Hematopoietic multipotent progenitor cell treated with erythropoietin and hydrocortisone succinate and interleukin-3 and kit ligand, for 15 days (in vitro differentiated cells): ENCODE measurements at regions not wholly inside any gene's neighbourhood (a gene's known extent, or its start where the extent isn't known, plus 50 kb on each side); places are given as distances from the start of the nearest gene placed in this dataset.
A peak's percentile ranks its signal among the peaks of the same experiment; 100 is the strongest.
"Not testable (repeated sequence)": the region's sequence is repeated elsewhere in the genome, so short reads cannot be mapped to it uniquely, and the experiment has no call there.

ENCODE experiments used
- DNase-seq: peaks from one replicate; pipeline ENCODE4 v3.0.0-alpha.2; 2015; ENCODE audit warnings: low spot score

DNA sequence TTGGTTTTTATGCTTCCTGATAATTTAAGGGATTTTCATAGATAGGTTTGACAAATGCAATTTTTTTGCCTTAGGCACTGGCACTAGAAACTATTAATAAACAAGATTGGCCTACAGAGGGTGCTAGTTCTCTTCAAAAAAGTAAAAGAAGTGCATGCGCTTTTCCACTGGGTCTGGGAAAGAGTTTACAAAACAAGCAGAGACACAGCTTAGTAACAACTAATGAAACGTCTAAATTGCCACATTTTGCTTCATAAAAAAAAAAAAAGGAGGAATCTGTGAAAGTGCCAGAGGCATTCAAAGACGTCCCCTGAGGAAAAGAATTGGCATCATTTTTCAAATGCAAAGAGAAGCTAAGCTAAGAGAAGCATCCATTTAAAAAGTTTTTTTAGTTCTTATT is 58.3 kb upstream of the EEA1 start:
- DNase-seq, result peak; percentile 64

DNA sequence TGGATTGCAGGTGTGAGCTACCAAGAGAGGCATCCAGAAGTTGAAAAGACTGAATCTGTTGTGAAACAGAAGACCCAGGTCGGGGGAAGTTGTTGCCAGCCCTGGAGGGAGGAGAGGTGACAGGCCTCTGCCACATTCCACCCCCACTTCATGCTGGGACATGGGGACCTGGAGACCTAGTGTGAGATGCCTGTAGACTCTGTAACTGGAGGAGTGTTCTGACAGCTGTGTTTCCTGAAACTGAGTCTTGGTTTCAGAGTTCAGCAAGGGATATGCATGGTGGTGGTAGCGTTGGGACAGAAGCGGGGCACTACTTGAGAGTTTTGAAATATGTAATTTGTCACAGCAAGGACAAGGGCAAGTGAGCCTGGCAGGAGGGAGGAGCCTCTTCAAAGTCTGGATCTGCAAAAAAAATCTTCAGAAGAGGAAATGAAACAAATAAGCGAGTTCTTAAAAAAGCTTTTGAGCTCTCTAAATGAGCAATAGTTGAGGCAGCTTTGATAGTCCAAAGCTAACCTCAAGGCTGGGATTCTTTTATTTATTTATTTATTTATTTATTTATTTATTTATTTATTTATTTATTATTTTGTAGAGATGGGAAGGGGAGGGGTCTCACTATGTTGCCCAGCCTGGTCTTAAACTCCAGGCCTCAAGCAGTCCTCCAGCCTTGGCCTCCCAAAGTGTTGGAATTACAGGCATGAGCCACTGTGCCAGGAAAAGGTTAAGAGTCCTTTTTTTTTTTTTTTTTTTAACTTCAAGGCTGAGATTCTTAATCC is 58.9 kb upstream of the EEA1 start:
- DNase-seq, result no peak

DNA sequence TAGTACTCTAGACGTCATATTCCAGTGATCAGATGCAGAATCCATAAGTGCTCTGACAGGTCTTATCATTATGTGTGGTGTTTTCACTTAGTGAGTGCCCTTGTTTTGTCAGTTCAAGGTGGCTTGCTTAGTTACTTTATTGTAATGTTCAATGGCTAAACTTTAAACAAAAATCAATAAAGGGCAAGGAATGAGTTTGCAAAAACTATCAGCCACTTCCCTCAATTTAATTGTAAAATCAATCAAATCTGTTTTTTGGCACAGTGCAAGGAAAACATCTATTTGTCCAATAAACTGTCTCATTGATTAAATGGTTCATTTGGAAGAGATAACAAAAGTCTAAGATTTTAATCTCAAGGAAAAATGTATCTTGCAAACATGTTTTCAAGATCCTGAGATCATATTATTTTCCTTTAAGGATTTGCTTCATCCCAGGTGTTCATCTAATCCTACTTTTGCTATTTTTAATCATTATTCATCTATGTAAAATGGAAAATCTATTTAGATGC is 59.6 kb upstream of the EEA1 start:
- no peak for DNase-seq

DNA sequence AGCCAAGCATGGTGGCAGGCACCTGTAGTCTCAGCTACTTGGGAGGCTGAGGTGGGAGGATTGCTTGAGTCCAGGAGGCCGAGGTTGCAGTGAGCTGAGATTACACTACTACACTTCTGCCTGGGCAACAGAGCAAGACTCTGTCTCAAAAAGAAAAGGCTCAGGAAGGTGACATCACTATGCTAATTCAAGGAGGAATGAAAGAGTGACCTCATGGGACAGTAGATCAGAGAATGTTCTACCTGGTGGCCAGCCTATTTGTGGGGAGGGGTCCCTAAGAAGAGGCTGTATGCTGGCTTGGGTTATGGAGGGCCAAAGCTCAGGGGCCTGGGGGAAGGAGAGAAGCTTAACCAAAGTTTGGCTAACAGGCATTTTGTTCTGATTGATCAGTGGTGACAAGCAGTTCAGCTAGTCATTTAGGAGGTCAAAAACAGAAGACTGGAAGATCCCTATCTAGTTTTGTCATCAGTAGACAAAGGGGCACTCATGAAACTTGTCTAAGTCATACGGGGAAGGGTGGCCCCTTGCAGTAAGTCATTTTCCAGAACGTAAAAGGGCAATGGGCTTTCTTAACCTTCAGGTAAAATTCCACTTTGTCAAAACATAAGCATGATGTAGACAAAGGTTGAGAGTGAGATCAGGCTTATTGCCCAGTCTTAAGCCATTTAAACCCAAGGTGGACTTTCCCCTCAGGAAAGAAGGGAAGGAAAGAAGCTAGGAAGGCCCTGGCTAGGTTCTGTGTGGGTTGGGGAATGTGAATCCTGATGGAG is 60.8 kb upstream of the EEA1 start:
- no peak for DNase-seq

DNA sequence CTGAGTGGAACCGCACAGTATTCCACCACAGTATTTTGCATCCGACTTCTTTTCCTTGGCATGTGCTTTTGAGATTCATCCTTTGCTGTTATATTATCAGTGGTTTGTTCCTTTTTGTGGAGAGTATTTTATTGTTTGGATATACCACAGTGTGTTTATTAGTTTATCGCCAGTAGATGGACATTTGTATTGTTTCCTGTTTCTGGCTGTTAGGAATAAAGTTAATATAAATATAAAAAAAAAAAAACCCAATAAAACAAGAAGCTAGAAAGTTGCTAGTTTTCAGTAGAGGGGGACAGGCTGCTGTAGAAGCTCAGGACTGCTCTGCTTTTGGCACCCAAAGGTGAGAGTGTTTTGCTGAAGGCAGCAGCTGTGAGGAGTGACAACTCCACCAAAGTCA is 62.0 kb upstream of the EEA1 start:
- no peak for DNase-seq

DNA sequence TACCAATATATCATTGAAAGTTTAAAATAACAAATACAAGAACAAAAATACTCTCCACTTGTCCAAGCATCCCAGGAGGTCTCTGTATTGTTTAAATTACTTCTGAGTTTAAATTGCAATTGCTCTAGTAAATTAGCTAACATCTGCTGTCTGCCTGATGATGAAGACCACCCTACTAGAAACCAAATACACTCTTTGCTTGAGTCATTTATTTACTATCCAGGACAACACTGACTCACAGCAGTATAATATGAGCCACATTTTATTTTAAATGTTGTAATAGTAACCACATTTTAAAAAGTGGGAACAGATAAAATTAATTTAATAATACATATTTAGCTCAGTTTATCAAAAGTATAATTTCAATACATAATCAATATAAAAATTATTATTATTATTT is 62.9 kb upstream of the EEA1 start:
- no peak for DNase-seq

DNA sequence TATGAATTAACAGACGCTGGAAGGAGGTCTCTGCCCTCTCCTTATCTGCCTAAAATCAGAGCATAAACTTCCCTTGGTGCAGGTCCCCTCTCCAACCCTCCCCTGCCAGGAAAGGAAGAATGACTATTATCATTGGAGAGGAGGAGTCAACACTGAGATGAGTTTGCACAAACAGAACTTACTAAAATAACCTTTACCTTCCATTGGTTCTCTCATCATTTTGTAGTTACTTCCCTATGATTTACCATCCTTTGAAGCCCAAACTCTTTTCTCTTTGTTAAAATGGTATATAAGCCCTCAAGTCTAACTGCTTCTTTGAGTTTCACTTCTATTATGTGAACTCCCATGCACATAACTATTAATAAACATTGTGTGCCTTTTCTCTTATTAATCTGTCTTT is 64.2 kb upstream of the EEA1 start:
- no peak for DNase-seq

DNA sequence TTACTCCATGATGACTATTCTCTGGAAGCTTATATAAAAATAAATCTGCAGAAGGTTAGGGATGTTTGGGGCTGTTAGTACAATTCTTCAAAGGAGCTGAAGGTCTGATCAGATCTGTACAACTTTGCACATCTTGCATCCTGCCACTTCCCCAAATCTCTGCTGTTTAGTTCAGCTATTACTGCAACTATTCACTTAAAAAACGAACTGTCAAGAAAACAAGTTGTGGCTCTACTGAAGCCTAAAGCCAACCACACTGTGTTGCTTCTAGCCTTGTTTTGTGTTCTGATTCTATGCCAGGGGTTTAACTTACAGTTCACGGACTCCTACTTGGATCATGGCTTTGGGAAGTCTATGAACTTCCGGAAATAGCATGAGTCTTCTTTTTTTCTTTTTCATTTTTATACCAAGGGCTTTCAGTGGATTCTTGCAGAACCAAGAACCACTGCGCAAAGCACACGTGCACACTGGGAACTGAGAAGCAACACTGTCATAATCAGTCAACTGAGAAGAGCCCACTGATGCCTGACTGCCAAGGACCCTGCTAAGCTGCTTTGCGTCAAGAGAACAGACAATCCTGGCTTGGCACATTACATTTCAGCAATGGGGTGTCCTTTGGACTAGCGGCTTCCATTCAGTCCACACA is 66.3 kb upstream of the EEA1 start:
- no peak for DNase-seq

DNA sequence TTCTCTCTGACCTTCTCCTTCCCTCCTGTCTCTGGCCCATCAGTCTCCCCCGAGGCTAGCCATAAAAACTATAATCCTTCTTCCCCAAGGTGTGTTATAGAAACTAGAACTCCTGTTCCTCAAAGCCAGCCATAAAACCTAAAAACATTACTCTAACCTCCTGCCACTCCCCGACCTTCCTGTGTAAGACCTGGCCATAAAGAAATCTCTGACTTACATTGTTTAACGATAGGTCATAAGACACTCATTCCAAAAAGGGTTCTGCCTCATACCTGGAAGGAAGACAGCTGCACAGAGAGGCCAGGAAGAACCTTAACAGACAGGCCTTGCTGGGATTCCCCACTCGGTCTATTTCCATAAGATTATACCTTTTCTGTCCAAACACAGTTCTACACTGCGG is 70.9 kb upstream of the EEA1 start:
- DNase-seq, result no peak

DNA sequence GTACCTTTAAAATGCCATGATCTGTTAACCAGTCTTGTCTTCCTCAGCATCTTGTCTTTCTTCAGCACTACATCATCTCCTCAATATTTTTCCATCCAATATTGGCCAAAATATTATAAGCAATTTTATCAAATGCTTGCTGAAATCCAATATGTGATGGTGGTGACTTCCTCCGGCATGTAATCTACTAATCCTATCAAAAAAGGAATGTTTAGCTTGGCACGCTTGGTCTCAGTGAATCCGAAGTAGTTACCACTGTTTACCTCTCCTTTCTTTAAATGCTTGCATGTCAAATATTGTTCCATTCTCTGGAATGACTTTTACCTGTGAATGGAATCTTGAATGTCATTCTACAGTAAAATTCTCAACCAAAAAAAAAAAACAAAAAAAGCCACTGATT is 72.3 kb upstream of the EEA1 start:
- no peak for DNase-seq

DNA sequence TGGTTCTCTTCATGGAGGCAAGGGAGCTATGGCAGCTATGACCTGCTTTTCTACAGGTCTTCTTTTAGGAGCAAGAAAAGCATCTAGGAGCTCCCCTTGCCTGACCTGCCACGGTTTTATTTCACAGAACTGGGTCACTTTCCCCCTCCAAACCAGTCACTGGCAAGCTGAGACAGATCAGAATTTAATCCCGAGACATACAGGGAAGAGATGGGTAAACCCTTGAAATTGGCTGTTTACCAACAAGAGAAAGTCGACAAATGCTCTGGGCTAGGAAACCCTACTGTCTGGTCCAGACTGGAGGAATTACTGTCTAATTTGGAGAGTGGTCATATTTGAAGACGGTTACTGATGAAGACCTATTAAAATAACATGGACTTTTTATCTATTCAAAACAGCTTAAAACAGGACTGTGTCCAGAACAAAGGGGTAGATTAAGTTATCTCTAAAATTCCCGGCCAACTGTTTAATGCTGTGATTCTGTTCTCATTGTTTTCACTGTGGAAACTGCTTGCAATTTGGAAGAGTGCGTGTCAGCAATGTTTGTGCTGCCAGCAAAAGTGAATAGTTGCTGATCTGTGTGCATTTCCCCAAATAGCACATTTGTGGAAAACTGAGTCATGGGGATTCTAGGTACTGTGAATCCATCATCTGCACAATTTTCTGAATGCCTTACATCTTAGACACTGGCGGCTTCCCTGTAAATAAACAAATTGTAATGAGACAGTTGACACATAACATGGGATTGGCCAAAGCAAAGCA is 73.4 kb upstream of the EEA1 start:
- no peak for DNase-seq

DNA sequence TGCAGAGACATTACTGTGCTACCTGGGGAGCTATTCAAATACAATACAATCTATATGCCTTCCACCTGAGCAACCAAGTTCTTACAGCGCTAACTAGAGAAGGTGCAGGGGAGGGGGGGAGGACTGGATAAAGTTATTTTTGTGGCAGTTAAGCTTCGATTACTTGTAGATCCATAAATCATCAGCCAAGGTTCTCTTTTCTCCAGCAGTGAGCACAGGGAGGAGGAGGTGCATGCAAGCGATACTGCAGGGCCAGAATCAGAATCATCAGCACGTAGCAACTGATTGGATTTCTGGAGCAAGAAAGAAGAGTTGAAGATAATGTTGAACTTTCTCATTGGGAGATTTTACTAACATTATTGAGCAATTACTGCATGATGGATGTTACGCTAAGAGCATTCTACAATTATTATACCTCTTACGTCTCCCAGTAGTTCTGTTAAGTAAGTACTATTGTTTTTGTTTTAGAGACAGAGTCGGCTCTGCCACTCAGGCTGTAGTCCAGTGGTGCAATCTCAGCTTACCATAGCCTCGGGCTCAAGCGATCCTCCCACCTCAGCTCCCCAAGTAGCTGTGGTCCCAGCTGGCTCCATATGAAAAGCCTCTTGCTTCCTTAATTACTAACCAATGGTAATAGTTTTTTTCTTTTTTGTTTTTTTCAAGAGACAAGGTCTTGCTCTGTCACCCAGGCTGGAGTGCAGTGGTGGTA is 74.6 kb upstream of the EEA1 start:
- DNase-seq, result no peak

DNA sequence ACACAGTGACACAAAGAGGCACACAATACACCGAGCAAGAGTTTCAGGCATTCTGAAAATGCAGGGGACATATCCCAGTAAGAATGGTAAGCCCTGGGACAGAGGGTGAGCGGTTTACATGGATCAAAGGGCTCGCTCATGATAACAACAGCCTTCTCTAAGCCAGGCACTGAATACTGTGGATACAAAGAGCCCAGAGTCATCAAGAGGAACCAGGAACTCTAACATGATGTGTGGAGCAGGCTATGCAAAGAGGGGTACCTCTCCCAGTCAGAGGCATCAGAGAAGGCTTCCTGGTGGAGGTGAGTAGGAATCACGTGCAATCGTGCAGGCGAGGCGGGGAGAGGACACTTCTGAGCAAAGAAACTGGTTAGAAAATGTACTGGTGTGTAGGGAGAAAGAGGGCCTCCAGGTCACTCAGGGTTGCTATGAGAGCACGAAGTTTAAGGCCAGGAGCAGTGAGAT is 76.9 kb upstream of the EEA1 start:
- no peak for DNase-seq

DNA sequence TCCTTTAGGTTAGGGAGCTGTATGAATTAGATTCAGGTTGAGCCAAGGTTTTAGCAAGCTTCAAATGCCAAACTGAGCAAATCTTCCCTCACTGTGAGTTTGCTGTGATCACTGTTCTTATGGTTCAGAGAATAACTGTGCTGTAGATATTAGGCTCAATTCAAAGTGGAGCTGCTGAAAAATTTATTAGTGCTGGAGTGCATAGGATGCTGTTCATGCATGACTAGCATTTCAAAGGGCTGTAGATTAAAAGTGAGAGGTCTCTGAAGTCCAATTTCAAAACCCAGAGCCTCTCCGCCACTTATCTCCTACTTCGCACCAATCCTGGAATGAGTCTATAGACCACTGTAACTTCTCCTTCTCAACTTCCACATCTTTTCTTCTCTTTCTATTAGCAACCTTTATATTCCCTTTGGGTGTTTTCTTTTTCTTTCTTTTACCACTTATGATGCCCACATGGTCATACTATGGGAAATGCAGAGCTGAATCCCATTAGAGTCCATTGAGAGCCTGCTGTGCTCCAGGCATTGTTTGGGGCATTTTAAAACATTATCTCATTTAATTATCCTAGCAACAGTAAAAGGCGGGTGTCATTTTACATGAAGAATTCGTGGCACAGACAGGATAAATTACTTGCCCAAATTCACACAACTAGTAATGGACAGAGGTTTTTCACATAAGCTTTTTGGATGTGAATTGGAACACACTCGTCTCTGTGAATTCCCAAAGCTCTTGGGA is 77.5 kb upstream of the EEA1 start:
- no peak for DNase-seq

DNA sequence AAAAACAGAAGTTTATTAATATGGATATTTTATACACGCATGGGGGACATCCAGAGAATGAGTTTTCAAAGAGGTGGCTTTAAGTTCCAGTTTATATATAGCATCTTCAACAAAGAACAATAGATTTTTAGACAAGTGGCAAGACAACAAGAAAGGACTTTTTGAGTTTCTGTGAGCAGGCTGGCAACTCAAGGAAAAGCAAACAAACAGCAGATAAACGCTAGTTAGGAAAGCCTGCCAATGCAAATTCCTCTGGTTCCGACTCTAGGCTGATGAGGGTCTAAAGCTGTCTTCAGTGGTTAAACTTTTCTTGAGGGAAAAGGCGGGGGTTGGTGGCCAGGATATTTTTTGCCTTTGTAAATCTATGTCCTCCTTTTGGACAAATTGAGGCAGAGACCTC is 78.4 kb upstream of the EEA1 start:
- DNase-seq, result no peak

DNA sequence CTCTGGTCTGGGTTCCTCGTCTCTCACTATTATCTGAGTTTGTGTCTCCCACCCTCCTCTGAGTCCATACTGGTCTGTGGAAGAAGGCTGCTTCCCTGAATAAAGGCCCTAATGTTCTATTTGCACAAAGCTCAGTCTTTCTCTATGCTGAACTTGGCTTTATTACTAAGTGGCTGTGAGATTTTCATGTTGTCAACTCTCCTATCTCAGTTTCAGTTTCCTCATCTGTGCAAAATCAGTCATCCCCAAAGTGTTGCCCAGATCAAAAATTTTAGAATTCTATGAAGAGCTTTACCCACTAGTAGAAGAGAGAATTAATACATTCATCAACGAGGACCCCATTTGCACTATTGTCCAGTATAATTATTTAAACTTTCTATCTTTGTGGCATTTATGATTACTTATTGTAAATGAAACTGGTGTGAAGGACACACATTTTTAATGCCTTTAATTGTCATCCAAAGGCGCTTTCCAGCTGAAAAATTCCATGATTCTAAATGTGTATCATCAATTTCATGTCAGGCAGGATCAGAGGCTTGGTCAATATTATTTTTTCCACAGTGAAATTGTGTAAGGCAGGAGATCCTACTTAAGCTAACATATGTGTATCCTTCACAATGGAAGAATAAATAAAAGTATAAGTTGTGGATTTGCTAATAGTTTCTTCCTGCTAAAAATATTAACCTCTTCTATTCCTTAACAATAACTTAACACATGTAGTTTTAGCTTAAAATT is 79.1 kb upstream of the EEA1 start:
- no peak for DNase-seq

DNA sequence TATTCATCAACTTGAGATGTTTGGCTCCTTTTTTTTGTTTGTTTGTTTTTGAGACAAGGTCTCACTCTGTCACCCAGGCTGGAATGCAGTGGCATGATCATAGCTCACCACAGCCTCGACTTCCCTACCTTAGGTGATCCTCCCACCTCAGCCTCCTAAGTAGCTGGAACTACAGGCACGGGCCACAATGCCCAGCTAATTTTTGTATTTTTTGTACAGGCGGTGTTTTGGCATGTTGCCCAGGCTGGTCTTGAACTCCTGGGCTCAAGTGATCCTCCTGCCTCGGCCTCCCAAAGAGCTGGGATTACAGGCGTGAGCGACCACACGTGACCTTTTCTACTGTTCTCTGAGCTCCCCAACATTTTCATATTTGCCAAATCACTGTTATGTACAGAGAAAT is 79.8 kb upstream of the EEA1 start:
- not testable (repeated sequence) for DNase-seq

DNA sequence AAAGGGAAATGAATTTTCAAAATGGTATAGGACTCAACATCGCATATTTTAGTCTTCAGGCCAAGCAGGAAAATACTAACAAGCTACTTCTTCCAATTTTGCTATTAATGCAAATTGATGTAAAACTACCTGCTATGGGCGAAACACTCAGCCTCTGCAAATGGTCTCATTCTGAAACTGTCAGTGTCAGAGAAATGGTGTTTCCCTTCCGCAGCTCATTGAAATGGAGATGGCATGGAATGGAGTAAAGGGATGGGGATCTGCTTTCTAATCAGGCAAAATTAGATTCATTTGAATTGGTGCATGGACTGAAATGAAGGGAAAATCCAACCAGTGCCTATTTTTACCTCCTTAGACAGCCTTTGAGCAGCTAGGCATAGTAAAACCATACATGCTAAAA is 80.4 kb upstream of the EEA1 start:
- DNase-seq, result no peak

DNA sequence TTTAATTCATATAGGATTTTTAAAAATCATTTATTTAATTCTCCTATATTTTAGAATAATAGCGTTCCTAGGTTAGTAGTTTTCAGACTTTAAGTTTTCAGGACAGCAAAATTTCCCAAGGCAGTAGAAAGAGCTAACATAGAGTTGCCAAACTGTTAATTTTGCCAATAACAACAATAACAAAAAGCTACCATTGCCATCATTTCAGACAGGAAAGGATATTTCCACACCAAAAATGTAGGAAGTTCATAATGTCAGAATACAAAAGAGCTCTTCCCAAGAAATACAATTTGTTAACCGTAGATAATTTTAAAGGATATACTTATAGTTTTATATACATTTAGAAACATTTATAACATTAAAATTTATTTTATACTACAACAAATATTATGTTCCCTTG is 81.4 kb upstream of the EEA1 start:
- DNase-seq, result no peak

DNA sequence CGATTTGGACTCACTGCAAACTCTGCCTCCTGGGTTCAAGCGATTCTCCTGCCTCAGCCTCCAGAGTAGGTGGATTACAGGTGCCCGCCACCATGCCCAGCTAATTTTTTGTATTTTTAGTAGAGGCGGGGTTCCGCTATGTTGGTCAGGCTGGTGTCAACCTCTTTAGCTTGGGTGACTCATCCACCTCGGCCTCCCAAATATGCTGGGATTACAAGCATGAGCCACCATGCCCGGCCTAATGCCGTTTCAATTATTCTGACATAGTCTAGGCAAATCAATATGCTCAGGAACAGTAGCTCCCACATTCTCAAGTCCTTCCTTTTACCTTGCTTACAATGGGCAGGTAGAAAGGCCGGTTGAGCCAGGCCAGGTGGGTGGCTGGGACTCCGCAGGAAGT is 82.0 kb upstream of the EEA1 start:
- no peak for DNase-seq
